NCI-H446 (cell line): ENCODE measurements at regions not wholly inside any gene's neighbourhood (a gene's known extent, or its start where the extent isn't known, plus 50 kb on each side); places are given as distances from the start of the nearest gene placed in this dataset.
"Not testable (repeated sequence)": the region's sequence is repeated elsewhere in the genome, so short reads cannot be mapped to it uniquely, and the experiment has no call there.

Experiments used
- DNase-seq, 2 experiments: peaks; one replicate each; lab custom pipeline; 2025; lab: John Stamatoyannopoulos, UW

- DNase-seq = no peak
Observed at GRCh38 chr5:99019254-99019653, 90.4 kb upstream of the CHD1 start.

- DNase-seq = no peak
Observed at GRCh38 chr5:99010294-99010693, 81.5 kb upstream of the CHD1 start.

GRCh38 chr5:99008009-99008408 is 79.2 kb upstream of the CHD1 start:
- not testable (repeated sequence) for DNase-seq

- peak; percentile 7 to 11 for DNase-seq
Observed at GRCh38 chr5:99005506-99005905, 76.7 kb upstream of the CHD1 start.

GRCh38 chr5:99004960-99005359 is 76.2 kb upstream of the CHD1 start:
- DNase-seq = no peak

- no peak for DNase-seq
Observed at GRCh38 chr5:99000876-99001275, 72.1 kb upstream of the CHD1 start.

- DNase-seq = no peak
Observed at GRCh38 chr5:99000221-99000620, 71.4 kb upstream of the CHD1 start.

- no peak for DNase-seq
Observed at GRCh38 chr5:98999631-99000030, 70.8 kb upstream of the CHD1 start.

- DNase-seq = no peak
Observed at GRCh38 chr5:98997000-98997399, 68.2 kb upstream of the CHD1 start.

- DNase-seq = no peak
Observed at GRCh38 chr5:98994611-98995010, 65.8 kb upstream of the CHD1 start.

- no peak for DNase-seq
Observed at GRCh38 chr5:98993512-98993911, 64.7 kb upstream of the CHD1 start.

GRCh38 chr5:98992552-98992951 is 63.7 kb upstream of the CHD1 start:
- DNase-seq = no peak

- no peak for DNase-seq
Observed at GRCh38 chr5:98989727-98990126, 60.9 kb upstream of the CHD1 start.

GRCh38 chr5:98986587-98986986 is 57.8 kb upstream of the CHD1 start:
- DNase-seq = no peak

GRCh38 chr5:98982880-98983279 is 54.1 kb upstream of the CHD1 start:
- DNase-seq = no peak
